GM12878 (cell line): ENCODE measurements at regions not wholly inside any gene's neighbourhood (a gene's known extent, or its start where the extent isn't known, plus 50 kb on each side); places are given as distances from the start of the nearest gene placed in this dataset.

ENCODE experiments used
- ATAC-seq: fragments of 200-7000 bp; cut with Tn5 transposase; 3 replicates; pipeline ENCODE4 v1.9.1; 2020; ENCODE audit warnings: mild to moderate bottlenecking, moderate library complexity
- BruUV-seq: library from RNA; stranded (reverse); fragments of 400-500 nt; replicated peaks from 2 replicates; lab custom pipeline; 2021; lab: Mats Ljungman, UMichigan
- CTCF ChIA-PET: fragments of 300-600 bp; sonication (Branson Sonifier 250); formaldehyde crosslinking; extraction: SDS; loops from one replicate; lab custom pipeline; 2021; ENCODE audit warnings: inconsistent platforms; lab: Yijun Ruan, JAX
- POLR2A ChIA-PET: fragments of 350-600 bp; formaldehyde crosslinking; extraction: SDS; loops from one replicate; lab custom pipeline; 2021; ENCODE audit warnings: inconsistent platforms; lab: Charles Lee
- RAD21 ChIA-PET: fragments of 300-600 bp; sonication (Branson Sonifier 250); formaldehyde crosslinking; loops from one replicate; lab custom pipeline; 2023; ENCODE audit warnings: antibody characterized with exemption; ENCODE audit not compliant: unreplicated experiment; lab: Charles Lee
- SMC1A ChIA-PET: fragments of 300-600 bp; sonication (Branson Sonifier 250); formaldehyde crosslinking; loops from one replicate; lab custom pipeline; 2023; ENCODE audit not compliant: unreplicated experiment, uncharacterized antibody; lab: Charles Lee
- DNase-seq: peaks from one replicate; pipeline ENCODE4 v3.0.0-alpha.2; 2011; ENCODE audit warnings: low read depth, low spot score
- FAIRE-seq: peaks from 3 replicates; lab custom pipeline; 2011; peaks lifted over from hg19 to GRCh38; lab: Jason Lieb, UNC
- H2AFZ ChIP-seq: 2 replicates; pipeline ENCODE4 v1.6.0; 2011; ENCODE audit warnings: low read depth, low read length, control low read depth; ENCODE audit not compliant: control insufficient read depth
- H3K27ac ChIP-seq: 2 replicates; pipeline ENCODE4 v1.5.1; 2011; ENCODE audit warnings: control low read depth; ENCODE audit not compliant: control insufficient read depth, insufficient read depth
- H3K27me3 ChIP-seq, 2 experiments: replicated peaks in 1 of 2; 2 replicates each; pipeline versions ENCODE4 v1.6.0 to v1.6.1; 2011; ENCODE audit warnings: low read length in 1 of 2; ENCODE audit not compliant: control insufficient read depth in 2 of 2, insufficient read depth in 2 of 2
- H3K36me3 ChIP-seq, 2 experiments: 2 replicates each; pipeline ENCODE4 v1.5.1; 2011; ENCODE audit warnings: low read length in 1 of 2; ENCODE audit not compliant: control insufficient read depth in 2 of 2, insufficient read depth in 2 of 2
- H3K4me1 ChIP-seq: 2 replicates; pipeline ENCODE4 v1.6.1; 2011; ENCODE audit warnings: mild to moderate bottlenecking, low read length, moderate library complexity, mixed read lengths; ENCODE audit not compliant: control insufficient read depth, insufficient read depth
- H3K4me2 ChIP-seq: 2 replicates; pipeline ENCODE4 v1.6.0; 2011; ENCODE audit warnings: control low read depth; ENCODE audit not compliant: control insufficient read depth, insufficient read depth
- H3K4me3 ChIP-seq: fragments of 200-600 bp; sonication (generic); 2 replicates; pipeline ENCODE4 v1.5.1; 2016
- H3K79me2 ChIP-seq: 2 replicates; pipeline ENCODE4 v1.6.0; 2011; ENCODE audit warnings: low read length; ENCODE audit not compliant: control insufficient read depth, insufficient read depth
- H3K9ac ChIP-seq: 2 replicates; pipeline ENCODE4 v1.8.0; 2011; ENCODE audit warnings: low read length, control low read depth, mixed read lengths; ENCODE audit not compliant: control insufficient read depth, insufficient read depth
- H3K9me3 ChIP-seq: replicated peaks from 3 replicates; pipeline ENCODE4 v1.5.1; 2011; ENCODE audit warnings: mild to moderate bottlenecking, low read length; ENCODE audit not compliant: control insufficient read depth, insufficient read depth
- H4K20me1 ChIP-seq: 2 replicates; pipeline ENCODE4 v1.6.0; 2011; ENCODE audit not compliant: control insufficient read depth, insufficient read depth
- CBX3 ChIP-seq: fragments of 200-600 bp; sonication (generic); IDR thresholded peaks from 2 replicates; pipeline ENCODE4 v1.6.1; 2016; ENCODE audit warnings: low read depth, borderline replicate concordance
- JUNB ChIP-seq: IDR thresholded peaks from 2 replicates; pipeline ENCODE4 v1.6.1; 2016; ENCODE audit warnings: antibody characterized with exemption, mild to moderate bottlenecking
- WGBS: methylation state at CpG from one replicate; pipeline ENCODE4 v1.1.6; 2016; ENCODE audit warnings: low lambda C conversion rate; ENCODE audit not compliant: insufficient replicate concordance, insufficient coverage; ENCODE audit errors: missing lambda C conversion rate; 5-methylcytosine and 5-hydroxymethylcytosine counted together
- in situ Hi-C: fragments of 300-500 bp; cut with MboI; formaldehyde crosslinking; loops from 9 replicates; pipeline ENCODE4 v1.14.3; 2018; ENCODE audit warnings: mixed read lengths
- intact Hi-C: fragments of 100-400 bp; cut with micrococcal nuclease; formaldehyde crosslinking; loops from one replicate; pipeline ENCODE4 v1.14.2; 2022; ENCODE audit not compliant: unreplicated experiment
- TF ChIP-seq, protein P1 (sequence below): fragments of 450-650 bp; IDR thresholded peaks from 2 replicates; pipeline ENCODE4 v1.6.1; 2018; ENCODE audit warnings: borderline replicate concordance, mild to moderate bottlenecking; ENCODE audit not compliant: partially characterized antibody

DNA sequence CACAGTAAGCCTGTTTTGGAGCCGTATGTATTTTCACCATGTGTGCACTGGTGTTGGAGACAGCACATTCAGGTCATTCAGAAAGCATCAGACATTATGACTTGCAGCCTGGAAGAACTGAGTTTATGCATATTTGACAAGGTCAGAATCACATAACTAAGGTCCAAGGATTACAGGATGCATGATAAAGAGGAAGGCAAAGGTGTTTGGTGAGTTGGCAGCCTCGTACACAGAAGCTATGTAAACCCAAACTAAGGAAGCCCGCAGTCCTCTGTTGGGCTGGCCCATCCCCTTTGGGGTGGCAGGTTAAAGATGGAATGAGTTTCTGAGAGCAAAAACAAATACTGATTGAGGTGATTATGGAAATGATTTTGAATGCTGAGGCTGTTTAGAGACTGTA, 218.4 kb downstream of the KTN1 start (continued):
- TF ChIP-seq, protein P1, sequence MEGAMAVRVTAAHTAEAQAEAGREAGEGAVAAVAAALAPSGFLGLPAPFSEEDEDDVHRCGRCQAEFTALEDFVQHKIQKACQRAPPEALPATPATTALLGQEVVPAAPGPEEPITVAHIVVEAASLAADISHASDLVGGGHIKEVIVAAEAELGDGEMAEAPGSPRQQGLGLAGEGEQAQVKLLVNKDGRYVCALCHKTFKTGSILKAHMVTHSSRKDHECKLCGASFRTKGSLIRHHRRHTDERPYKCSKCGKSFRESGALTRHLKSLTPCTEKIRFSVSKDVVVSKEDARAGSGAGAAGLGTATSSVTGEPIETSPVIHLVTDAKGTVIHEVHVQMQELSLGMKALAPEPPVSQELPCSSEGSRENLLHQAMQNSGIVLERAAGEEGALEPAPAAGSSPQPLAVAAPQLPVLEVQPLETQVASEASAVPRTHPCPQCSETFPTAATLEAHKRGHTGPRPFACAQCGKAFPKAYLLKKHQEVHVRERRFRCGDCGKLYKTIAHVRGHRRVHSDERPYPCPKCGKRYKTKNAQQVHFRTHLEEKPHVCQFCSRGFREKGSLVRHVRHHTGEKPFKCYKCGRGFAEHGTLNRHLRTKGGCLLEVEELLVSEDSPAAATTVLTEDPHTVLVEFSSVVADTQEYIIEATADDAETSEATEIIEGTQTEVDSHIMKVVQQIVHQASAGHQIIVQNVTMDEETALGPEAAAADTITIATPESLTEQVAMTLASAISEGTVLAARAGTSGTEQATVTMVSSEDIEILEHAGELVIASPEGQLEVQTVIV: no peak

DNA sequence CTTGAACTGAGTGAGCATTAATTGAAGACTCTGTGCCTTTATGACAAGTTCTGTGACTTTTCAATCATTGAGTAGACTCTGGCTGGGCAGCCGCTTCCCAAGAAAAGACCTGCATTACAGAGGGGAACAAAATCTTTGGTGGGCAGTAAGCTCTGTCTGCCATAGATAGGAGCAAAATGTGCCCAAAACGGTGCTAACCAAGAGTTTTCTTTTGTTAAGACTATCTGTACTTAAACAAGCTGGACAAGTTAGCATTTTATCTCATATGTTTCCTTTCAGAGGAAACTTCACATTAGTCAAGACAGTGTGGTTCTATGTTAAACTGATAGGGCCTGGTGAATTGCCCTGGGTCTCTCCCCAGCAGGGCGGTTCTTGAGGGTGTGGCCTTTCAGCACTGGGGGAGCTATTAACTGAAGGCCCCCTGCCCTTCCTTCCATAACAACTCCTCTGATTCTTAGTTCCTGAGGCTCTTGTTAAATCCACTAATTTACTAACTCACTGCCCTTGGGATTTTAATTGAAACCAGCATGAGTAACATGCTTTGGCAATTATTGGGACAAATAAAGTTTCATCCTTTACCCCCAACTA, 219.6 kb downstream of the KTN1 start:
- Histone ChIP-seq H3K4me2 (no peak overlapping the region), H3K27me3 (no peaks in the 10 kb centered on the region), H3K4me3 (no peak overlapping the region), H4K20me1 (no peaks in the 10 kb centered on the region; the same call in 1 of the 2 replicates), H3K4me1 (no peaks in the 10 kb centered on the region), H2AFZ (no peak overlapping the region), H3K27ac (no peak overlapping the region), H3K36me3 (no peaks in the 10 kb centered on the region), H3K9me3 (no peaks in the 10 kb centered on the region), H3K79me2 (no peaks in the 10 kb centered on the region), H3K9ac (no peak overlapping the region)
- in situ Hi-C loops: no loop called here
- FAIRE-seq (no peak), DNase-seq (no peak), ATAC-seq (no peak)
- CTCF ChIA-PET: interaction anchor here (1.0 kb wide), 1 partner anchor 8 kb away, joined by 3 read pairs; no protein-coding TSS in a partner anchor
- SMC1A ChIA-PET: no interaction called here
- RAD21 ChIA-PET: no interaction called here
- TF ChIP-seq JUNB (no peak), CBX3 (no peak)
- BruUV-seq: no TSS peak
- intact Hi-C loops: no loop called here
- POLR2A ChIA-PET: interaction anchor here (0.7 kb wide), 1 partner anchor 14 kb away, joined by 3 read pairs; no protein-coding TSS in a partner anchor
- 48% methylated on average over 3 of the region's 3 CpGs for WGBS
